H9 (cell line): ENCODE measurements at regions not wholly inside any gene's neighbourhood (a gene's known extent, or its start where the extent isn't known, plus 50 kb on each side); places are given as distances from the start of the nearest gene placed in this dataset.

Source experiments
- DNase-seq: peaks from one replicate; pipeline ENCODE4 v3.0.0-alpha.2; 2017
- H2AFZ ChIP-seq: one replicate; pipeline ENCODE4 v1.6.1; 2013; ENCODE audit warnings: mild to moderate bottlenecking, low read length, control low read depth, moderate library complexity
- H2AK5ac ChIP-seq: 2 replicates; pipeline ENCODE4 v1.6.1; 2013; ENCODE audit warnings: low read length, control low read depth, mixed read lengths; ENCODE audit not compliant: insufficient read length
- H2BK120ac ChIP-seq: one replicate; pipeline ENCODE4 v1.6.1; 2013; ENCODE audit warnings: low read depth, mild to moderate bottlenecking, low read length, control low read depth, inconsistent platforms; ENCODE audit not compliant: poor library complexity, severe bottlenecking
- H2BK12ac ChIP-seq: 2 replicates; pipeline ENCODE4 v1.6.1; 2013; ENCODE audit warnings: low read length, control low read depth, mixed read lengths, low read depth; ENCODE audit not compliant: insufficient read length
- H2BK15ac ChIP-seq: 2 replicates; pipeline ENCODE4 v1.6.1; 2013; ENCODE audit warnings: low read depth, low read length, control low read depth
- H2BK20ac ChIP-seq: one replicate; pipeline ENCODE4 v1.6.1; 2013; ENCODE audit warnings: low read depth, mild to moderate bottlenecking, low read length, control low read depth, inconsistent platforms; ENCODE audit not compliant: poor library complexity, severe bottlenecking
- H2BK5ac ChIP-seq: 2 replicates; pipeline ENCODE4 v1.6.1; 2013; ENCODE audit warnings: low read length, control low read depth, mixed read lengths; ENCODE audit not compliant: insufficient read length
- H3K14ac ChIP-seq: 2 replicates; pipeline ENCODE4 v1.6.1; 2013; ENCODE audit warnings: low read length, control low read depth; ENCODE audit not compliant: insufficient read depth
- H3K18ac ChIP-seq: 2 replicates; pipeline ENCODE4 v1.6.1; 2013; ENCODE audit warnings: low read depth, mild to moderate bottlenecking, mixed read lengths, low read length, control low read depth; ENCODE audit not compliant: insufficient read length
- H3K23ac ChIP-seq: 2 replicates; pipeline ENCODE4 v1.6.1; 2013; ENCODE audit warnings: low read length, control low read depth, mixed read lengths, low read depth; ENCODE audit not compliant: insufficient read length
- H3K23me2 ChIP-seq: 2 replicates; pipeline ENCODE4 v1.6.1; 2013; ENCODE audit warnings: low read depth, mild to moderate bottlenecking, mixed read lengths, low read length, control low read depth; ENCODE audit not compliant: insufficient read length, poor library complexity, severe bottlenecking
- H3K27ac ChIP-seq: 2 replicates; pipeline ENCODE4 v1.5.1; 2013; ENCODE audit warnings: low read length, control low read depth, mixed read lengths, low read depth; ENCODE audit not compliant: insufficient read length
- H3K27me3 ChIP-seq: 2 replicates; pipeline ENCODE4 v1.6.1; 2013; ENCODE audit warnings: low read length, control low read depth, inconsistent platforms; ENCODE audit not compliant: insufficient read depth
- H3K4ac ChIP-seq: 2 replicates; pipeline ENCODE4 v1.6.1; 2013; ENCODE audit warnings: low read depth, mild to moderate bottlenecking, control low read depth, inconsistent platforms, low read length, moderate library complexity
- H3K4me1 ChIP-seq: 2 replicates; pipeline ENCODE4 v1.6.1; 2013; ENCODE audit warnings: low read length, control low read depth, inconsistent platforms; ENCODE audit not compliant: insufficient read depth
- H3K4me2 ChIP-seq: 2 replicates; pipeline ENCODE4 v1.6.1; 2013; ENCODE audit warnings: low read length, control low read depth, mixed read lengths; ENCODE audit not compliant: insufficient read length, insufficient read depth
- H3K56ac ChIP-seq: 2 replicates; pipeline ENCODE4 v1.6.1; 2013; ENCODE audit warnings: low read depth, mild to moderate bottlenecking, mixed read lengths, low read length, control low read depth; ENCODE audit not compliant: insufficient read length
- H3K79me1 ChIP-seq: 2 replicates; pipeline ENCODE4 v1.6.1; 2013; ENCODE audit warnings: low read depth, mild to moderate bottlenecking, moderate library complexity, low read length, control low read depth, inconsistent platforms; ENCODE audit not compliant: insufficient read depth, poor library complexity, severe bottlenecking
- H3K79me2 ChIP-seq: 2 replicates; pipeline ENCODE4 v1.6.1; 2013; ENCODE audit warnings: low read length, control low read depth, inconsistent platforms; ENCODE audit not compliant: insufficient read depth
- H3K9ac ChIP-seq: 2 replicates; pipeline ENCODE4 v1.6.1; 2013; ENCODE audit warnings: low read length, control low read depth, mixed read lengths; ENCODE audit not compliant: insufficient read length; ENCODE audit errors: extremely low read depth
- H3K9me3 ChIP-seq: one replicate; pipeline ENCODE4 v1.6.1; 2013; ENCODE audit warnings: low read depth, low read length, inconsistent platforms; ENCODE audit not compliant: control insufficient read depth
- H3T11ph ChIP-seq: one replicate; pipeline ENCODE4 v1.6.1; 2013; ENCODE audit warnings: mild to moderate bottlenecking, low read length, control low read depth, inconsistent platforms
- H4K20me1 ChIP-seq: one replicate; pipeline ENCODE4 v1.6.1; 2013; ENCODE audit not compliant: control insufficient read depth, insufficient read length, insufficient read depth
- H4K5ac ChIP-seq: 2 replicates; pipeline ENCODE4 v1.6.1; 2013; ENCODE audit warnings: low read depth, mild to moderate bottlenecking, mixed read lengths, low read length, control low read depth; ENCODE audit not compliant: insufficient read length
- H4K8ac ChIP-seq: replicated peaks from 2 replicates; pipeline ENCODE4 v1.6.1; 2013; ENCODE audit warnings: low read length, control low read depth, mixed read lengths, low read depth; ENCODE audit not compliant: insufficient read length
- H4K91ac ChIP-seq: 2 replicates; pipeline ENCODE4 v1.6.1; 2013; ENCODE audit warnings: low read depth, mild to moderate bottlenecking, moderate library complexity, mixed read lengths, low read length, control low read depth; ENCODE audit not compliant: insufficient read length
- H3K27ac Mint-ChIP-seq, 3 experiments: 2 replicates in 2 of 3; 3 replicates in 1 of 3; pipeline ENCODE4 v1.8.0; 2020 to 2021; ENCODE audit warnings: mixed read lengths in 3 of 3, mild to moderate bottlenecking in 1 of 3, moderate library complexity in 1 of 3
- H3K27me3 Mint-ChIP-seq: 2 replicates; pipeline ENCODE4 v1.8.0; 2021; ENCODE audit warnings: low read depth, mild to moderate bottlenecking, moderate library complexity, mixed read lengths
- H3K36me3 Mint-ChIP-seq, 3 experiments: 2 replicates in 2 of 3; 3 replicates in 1 of 3; pipeline ENCODE4 v1.8.0; 2020 to 2021; ENCODE audit warnings: low read depth in 3 of 3, mixed read lengths in 3 of 3; ENCODE audit not compliant: insufficient read depth in 1 of 3
- H3K4me1 Mint-ChIP-seq, 2 experiments: 2 replicates each; pipeline ENCODE4 v1.8.0; 2020; ENCODE audit warnings: mixed read lengths in 2 of 2
- H3K4me3 Mint-ChIP-seq, 2 experiments: 2 replicates in 1 of 2; 3 replicates in 1 of 2; pipeline ENCODE4 v1.8.0; 2020 to 2021; ENCODE audit warnings: mild to moderate bottlenecking in 2 of 2, mixed read lengths in 2 of 2, moderate library complexity in 1 of 2
- H3K9me3 Mint-ChIP-seq, 2 experiments: 2 replicates in 1 of 2; 3 replicates in 1 of 2; pipeline ENCODE4 v1.8.0; 2020; ENCODE audit warnings: mild to moderate bottlenecking in 2 of 2, mixed read lengths in 2 of 2, moderate library complexity in 1 of 2
- WGBS: extraction: QIAGEN DNeasy Blood & Tissue Kit; methylation state at CpG from one replicate; pipeline ENCODE4 v1.1.7; 2013; ENCODE audit warnings: missing lambda C conversion rate, low lambda C conversion rate, mixed read lengths; ENCODE audit not compliant: insufficient read length; ENCODE audit errors: extremely low coverage; 5-methylcytosine and 5-hydroxymethylcytosine counted together
- TF ChIP-seq, protein P1 (sequence below): fragments of 200-600 bp; sonication (generic); conservative IDR thresholded peaks from 3 replicates; pipeline ENCODE4 v1.8.0; 2021; ENCODE audit warnings: antibody characterized with exemption, mild to moderate bottlenecking

DNA sequence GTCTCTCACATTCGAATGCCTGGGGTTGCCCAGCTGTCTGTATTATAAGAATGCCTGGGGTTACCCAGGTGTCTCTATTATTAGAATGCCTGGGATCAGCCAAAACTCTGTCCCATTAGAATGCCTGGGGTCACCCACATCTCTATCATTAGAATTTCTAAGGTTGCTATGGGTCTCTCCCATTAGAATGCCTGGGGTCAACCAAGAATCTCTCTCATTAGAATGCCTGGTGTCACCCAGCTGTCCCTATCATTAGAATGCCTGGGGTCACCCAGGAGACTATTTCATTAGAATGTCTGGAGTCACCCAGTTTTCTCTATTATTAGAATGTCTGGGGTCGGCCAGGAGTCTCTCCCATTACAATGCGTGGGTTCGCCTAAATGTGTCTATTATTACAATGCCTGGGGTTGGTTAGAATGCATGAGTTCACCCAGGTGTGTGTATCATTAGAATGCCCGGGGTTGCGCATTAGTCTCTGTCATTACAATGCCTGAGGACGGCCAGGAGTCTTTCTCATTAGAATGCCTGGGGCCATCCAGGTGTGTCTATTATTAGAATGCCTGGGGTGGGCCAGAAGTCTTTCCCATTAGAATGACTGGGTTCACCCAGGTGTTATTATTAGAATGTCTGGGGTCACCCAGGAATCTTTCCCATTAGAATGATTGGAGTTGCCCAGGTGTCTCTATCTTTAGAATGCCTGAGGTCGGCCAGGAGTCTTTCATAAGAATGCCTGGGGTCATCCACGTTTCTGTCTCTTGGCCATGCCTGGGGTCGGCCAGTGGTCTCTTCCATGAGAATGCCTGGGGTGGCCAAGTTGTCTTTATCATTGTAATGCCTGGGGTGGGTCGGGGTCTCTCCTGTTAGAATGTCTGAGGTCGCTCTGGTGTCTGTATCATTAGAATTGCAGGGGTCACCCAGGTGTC is 59.6 kb downstream of the RNF187 start:
- TF ChIP-seq, protein P1, sequence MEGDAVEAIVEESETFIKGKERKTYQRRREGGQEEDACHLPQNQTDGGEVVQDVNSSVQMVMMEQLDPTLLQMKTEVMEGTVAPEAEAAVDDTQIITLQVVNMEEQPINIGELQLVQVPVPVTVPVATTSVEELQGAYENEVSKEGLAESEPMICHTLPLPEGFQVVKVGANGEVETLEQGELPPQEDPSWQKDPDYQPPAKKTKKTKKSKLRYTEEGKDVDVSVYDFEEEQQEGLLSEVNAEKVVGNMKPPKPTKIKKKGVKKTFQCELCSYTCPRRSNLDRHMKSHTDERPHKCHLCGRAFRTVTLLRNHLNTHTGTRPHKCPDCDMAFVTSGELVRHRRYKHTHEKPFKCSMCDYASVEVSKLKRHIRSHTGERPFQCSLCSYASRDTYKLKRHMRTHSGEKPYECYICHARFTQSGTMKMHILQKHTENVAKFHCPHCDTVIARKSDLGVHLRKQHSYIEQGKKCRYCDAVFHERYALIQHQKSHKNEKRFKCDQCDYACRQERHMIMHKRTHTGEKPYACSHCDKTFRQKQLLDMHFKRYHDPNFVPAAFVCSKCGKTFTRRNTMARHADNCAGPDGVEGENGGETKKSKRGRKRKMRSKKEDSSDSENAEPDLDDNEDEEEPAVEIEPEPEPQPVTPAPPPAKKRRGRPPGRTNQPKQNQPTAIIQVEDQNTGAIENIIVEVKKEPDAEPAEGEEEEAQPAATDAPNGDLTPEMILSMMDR: no peak
- Histone ChIP-seq H3K23ac (no peak overlapping the region), H3K27ac (no peak overlapping the region), H3K4ac (no peak overlapping the region), H3K79me1 (no peaks in the 10 kb centered on the region), H3K4me1 (no peaks in the 10 kb centered on the region), H3K79me2 (no peaks in the 10 kb centered on the region), H3K9me3 (no peaks in the 10 kb centered on the region), H2BK12ac (no peak overlapping the region), H2AFZ (no peak overlapping the region), H2BK5ac (no peak overlapping the region), H3T11ph (no peak overlapping the region), H2AK5ac (no peak overlapping the region), H3K23me2 (no peaks in the 10 kb centered on the region), H2BK20ac (no peak overlapping the region), H3K18ac (no peak overlapping the region), H2BK15ac (no peak overlapping the region), H3K27me3 (peaks cover 77% of the 10 kb centered on the region), H4K8ac (no peak overlapping the region), H3K56ac (no peak overlapping the region), H3K9ac (no peak overlapping the region), H4K20me1 (no peaks in the 10 kb centered on the region), H2BK120ac (no peak overlapping the region), H3K4me2 (no peak overlapping the region), H4K5ac (no peak overlapping the region), H4K91ac (no peak overlapping the region), H3K14ac (no peak overlapping the region)
- no peak for DNase-seq
- Mint-ChIP-seq H3K36me3 (no peaks in the 10 kb centered on the region; a peak in 1 of 7 replicates), H3K4me3 (no peak overlapping the region), H3K4me1 (peaks cover 0 to 14% of the 10 kb centered on the region in 2 experiments; a peak in 2 of 4 replicates), H3K27me3 (peaks cover 100% of the 10 kb centered on the region), H3K27ac (no peak overlapping the region), H3K9me3 (peaks cover 49 to 66% of the 10 kb centered on the region in 2 experiments)
- no CpG with 5 or more reads among the region's 12 CpGs for WGBS
